Spleen (tissue), 7 donors: ENCODE measurements at regions not wholly inside any gene's neighbourhood (a gene's known extent, or its start where the extent isn't known, plus 50 kb on each side); places are given as distances from the start of the nearest gene placed in this dataset.

Source experiments
- POLR2AphosphoS5 ChIP-seq, 3 donors: sonication (generic); formaldehyde crosslinking; IDR thresholded peaks; one replicate each; pipeline ENCODE4 v1.5.1; 2017; ENCODE audit warnings: antibody characterized with exemption in 3 of 3
- TF ChIP-seq, protein P1 (sequence below), 11 experiments: fragments of 200-600 bp in 7 of 11; fragments of 450-650 bp in 4 of 11; sonication (generic) in 4 of 11; IDR thresholded peaks in 8 of 11; conservative IDR thresholded peaks in 3 of 11; 1 replicate in 7 of 11; 2 replicates in 4 of 11; pipeline versions ENCODE4 v1.4.0 to v1.8.0; 2016 to 2021; ENCODE audit warnings: antibody characterized with exemption in 11 of 11, inconsistent platforms in 4 of 11, mild to moderate bottlenecking in 1 of 11
- donor health status: DM: no; HTN: no; CAD: no; lungs with moderate emphysema.
- donor health status: DM: no; HTN: no; CAD: no.
- donor health status: DM: no; HTN: no; CAD: no.

DNA sequence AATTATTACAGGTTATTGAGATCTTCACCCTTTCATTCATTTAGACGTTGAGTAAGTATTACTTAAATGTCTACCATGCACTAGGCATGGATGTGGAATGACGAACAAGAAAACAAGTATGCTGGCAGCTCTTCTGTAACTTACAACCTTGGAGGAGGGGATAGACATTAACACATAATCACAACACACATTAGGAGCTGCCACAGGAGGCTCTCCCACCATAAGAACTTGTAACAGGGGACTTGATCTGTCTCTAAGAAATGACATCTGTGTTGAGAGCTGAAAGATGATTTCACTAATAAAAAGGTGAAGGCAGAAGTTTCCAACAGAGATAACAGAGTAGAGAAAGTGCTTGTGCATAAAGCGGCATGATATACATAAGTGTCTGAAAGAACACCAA, 384.7 kb upstream of the ZEB2 start:
- TF ChIP-seq, protein P1, sequence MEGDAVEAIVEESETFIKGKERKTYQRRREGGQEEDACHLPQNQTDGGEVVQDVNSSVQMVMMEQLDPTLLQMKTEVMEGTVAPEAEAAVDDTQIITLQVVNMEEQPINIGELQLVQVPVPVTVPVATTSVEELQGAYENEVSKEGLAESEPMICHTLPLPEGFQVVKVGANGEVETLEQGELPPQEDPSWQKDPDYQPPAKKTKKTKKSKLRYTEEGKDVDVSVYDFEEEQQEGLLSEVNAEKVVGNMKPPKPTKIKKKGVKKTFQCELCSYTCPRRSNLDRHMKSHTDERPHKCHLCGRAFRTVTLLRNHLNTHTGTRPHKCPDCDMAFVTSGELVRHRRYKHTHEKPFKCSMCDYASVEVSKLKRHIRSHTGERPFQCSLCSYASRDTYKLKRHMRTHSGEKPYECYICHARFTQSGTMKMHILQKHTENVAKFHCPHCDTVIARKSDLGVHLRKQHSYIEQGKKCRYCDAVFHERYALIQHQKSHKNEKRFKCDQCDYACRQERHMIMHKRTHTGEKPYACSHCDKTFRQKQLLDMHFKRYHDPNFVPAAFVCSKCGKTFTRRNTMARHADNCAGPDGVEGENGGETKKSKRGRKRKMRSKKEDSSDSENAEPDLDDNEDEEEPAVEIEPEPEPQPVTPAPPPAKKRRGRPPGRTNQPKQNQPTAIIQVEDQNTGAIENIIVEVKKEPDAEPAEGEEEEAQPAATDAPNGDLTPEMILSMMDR (IDR thresholded peaks at IDR 0.05 in 8 of 11, conservative IDR thresholded peaks at IDR 0.05 in 3 of 11) = no peak
- TF ChIP-seq POLR2AphosphoS5 (IDR thresholded peaks at IDR 0.05) = no peak
